SK-N-MC (cell line): ENCODE measurements at regions not wholly inside any gene's neighbourhood (a gene's known extent, or its start where the extent isn't known, plus 50 kb on each side); places are given as distances from the start of the nearest gene placed in this dataset.

Experiments used
- EZH2 ChIP-seq: fragments of 200-600 bp; sonication (generic); IDR thresholded peaks from one replicate; pipeline ENCODE4 v1.6.1; 2017; ENCODE audit warnings: antibody characterized with exemption
- FOXP2 ChIP-seq: optimal IDR thresholded peaks from 2 replicates; pipeline ENCODE3; 2011; ENCODE audit warnings: mild to moderate bottlenecking, moderate library complexity; ENCODE audit not compliant: insufficient read depth; ENCODE audit errors: extremely low read length, control extremely low read depth
- POLR2AphosphoS5 ChIP-seq: IDR thresholded peaks from 2 replicates; pipeline ENCODE4 v1.6.1; 2012; ENCODE audit warnings: mild to moderate bottlenecking, low read depth, low read length, borderline replicate concordance

- TF ChIP-seq EZH2 = no peak
- TF ChIP-seq POLR2AphosphoS5 = no peak
- no peak for TF ChIP-seq FOXP2
Measured at GRCh38 chr7:16241017-16241416, 180.3 kb downstream of the CRPPA start.
